NB4 (cell line): ENCODE measurements at regions not wholly inside any gene's neighbourhood (a gene's known extent, or its start where the extent isn't known, plus 50 kb on each side); places are given as distances from the start of the nearest gene placed in this dataset.

Source experiments
- CTCF ChIP-seq: IDR thresholded peaks from one replicate; pipeline ENCODE4 v1.5.1; 2012; ENCODE audit warnings: low read depth, low read length
- MYC ChIP-seq: IDR thresholded peaks from 2 replicates; pipeline ENCODE4 v1.6.1; 2011; ENCODE audit warnings: low read depth, low read length
- POLR2A ChIP-seq: IDR thresholded peaks from 2 replicates; pipeline ENCODE4 v1.6.1; 2011; ENCODE audit warnings: mild to moderate bottlenecking; ENCODE audit not compliant: insufficient read length; ENCODE audit errors: extremely low read depth

GRCh38 chr21:25369524-25370300 lies 237.6 kb downstream of the MRPL39 start:
- TF ChIP-seq POLR2A, result no peak
- TF ChIP-seq CTCF, result no peak
- no peak for TF ChIP-seq MYC
